Natural killer cell treated with Interleukin-12 subunit alpha and Interleukin-12 subunit beta and Interleukin-15 and Interleukin-18, amount 100 ng/mL, for 72 hours (primary cell): ENCODE measurements at regions not wholly inside any gene's neighbourhood (a gene's known extent, or its start where the extent isn't known, plus 50 kb on each side); places are given as distances from the start of the nearest gene placed in this dataset.

Experiments used
- ATAC-seq, 2 donors: fragments of 150-1000 bp; cut with Tn5 transposase in 1 of 2; sonication (Bioruptor Pico), chemical (Tn5 transposase) in 1 of 2; 2 replicates each; pipeline ENCODE4 v1.10.0; 2021
- DNase-seq: peaks from one replicate; pipeline ENCODE4 v3.0.0; 2022; ENCODE audit warnings: low spot score
- H3K27ac Mint-ChIP-seq, 2 donors: 1 replicate in 1 of 2; 2 replicates in 1 of 2; pipeline ENCODE4 v1.8.0; 2022; ENCODE audit warnings: mixed read lengths in 2 of 2, mild to moderate bottlenecking in 1 of 2, moderate library complexity in 1 of 2
- H3K27me3 Mint-ChIP-seq, 2 donors: 1 replicate in 1 of 2; 2 replicates in 1 of 2; pipeline ENCODE4 v1.8.0; 2022; ENCODE audit warnings: mixed read lengths in 2 of 2
- H3K36me3 Mint-ChIP-seq: one replicate; pipeline ENCODE4 v1.8.0; 2022; ENCODE audit warnings: mixed read lengths
- H3K4me1 Mint-ChIP-seq, 2 donors: 1 replicate in 1 of 2; 2 replicates in 1 of 2; pipeline ENCODE4 v1.8.0; 2022; ENCODE audit warnings: low read depth in 2 of 2, mixed read lengths in 2 of 2, mild to moderate bottlenecking in 1 of 2
- H3K4me3 Mint-ChIP-seq: one replicate; pipeline ENCODE4 v1.8.0; 2022; ENCODE audit warnings: mixed read lengths
- H3K9me3 Mint-ChIP-seq: 2 replicates; pipeline ENCODE4 v1.8.0; 2022; ENCODE audit warnings: mixed read lengths

- Mint-ChIP-seq H3K9me3 (peaks cover 9% of the 10 kb centered on the region), H3K27ac (no peak overlapping the region), H3K4me1 (no peaks in the 10 kb centered on the region), H3K36me3 (no peaks in the 10 kb centered on the region), H3K4me3 (no peak overlapping the region), H3K27me3 (no peaks in the 10 kb centered on the region)
- ATAC-seq (no peak), DNase-seq (no peak)
Measured at GRCh38 chr4:67104145-67104544, 441.2 kb downstream of the CENPC start.

- DNase-seq, result no peak
- Mint-ChIP-seq H3K4me3 (no peak overlapping the region), H3K36me3 (no peaks in the 10 kb centered on the region), H3K4me1 (no peaks in the 10 kb centered on the region), H3K9me3 (peaks cover 9% of the 10 kb centered on the region), H3K27ac (no peak overlapping the region), H3K27me3 (no peaks in the 10 kb centered on the region)
- no peak for ATAC-seq
Measured at GRCh38 chr4:67103001-67103747, 442.1 kb downstream of the CENPC start.

GRCh38 chr4:67101612-67102011 is 443.7 kb downstream of the CENPC start:
- no peaks in the 10 kb centered on the region for H3K4me1 Mint-ChIP-seq
- H3K9me3 Mint-ChIP-seq, result peaks cover 8% of the 10 kb centered on the region
- no peak for ATAC-seq
- H3K27me3 Mint-ChIP-seq, result no peaks in the 10 kb centered on the region
- no peak overlapping the region for H3K27ac Mint-ChIP-seq
- no peak for DNase-seq
- no peak overlapping the region for H3K4me3 Mint-ChIP-seq
- H3K36me3 Mint-ChIP-seq, result no peaks in the 10 kb centered on the region

- no peaks in the 10 kb centered on the region for H3K9me3 Mint-ChIP-seq
- DNase-seq (no peak), ATAC-seq (no peak)
- H3K4me1 Mint-ChIP-seq, result no peaks in the 10 kb centered on the region
- H3K36me3 Mint-ChIP-seq, result no peaks in the 10 kb centered on the region
- no peak overlapping the region for H3K4me3 Mint-ChIP-seq
- H3K27ac Mint-ChIP-seq, result no peak overlapping the region
- H3K27me3 Mint-ChIP-seq, result no peaks in the 10 kb centered on the region
Measured at GRCh38 chr4:67092351-67092750, 453.0 kb downstream of the CENPC start.

GRCh38 chr4:67091673-67092072 is 453.6 kb downstream of the CENPC start:
- Mint-ChIP-seq H3K27me3 (no peaks in the 10 kb centered on the region), H3K36me3 (no peaks in the 10 kb centered on the region), H3K9me3 (no peaks in the 10 kb centered on the region), H3K4me1 (no peaks in the 10 kb centered on the region), H3K27ac (no peak overlapping the region), H3K4me3 (no peak overlapping the region)
- DNase-seq, result no peak
- ATAC-seq, result no peak

GRCh38 chr4:67087897-67088296 is 457.4 kb downstream of the CENPC start:
- no peaks in the 10 kb centered on the region for H3K9me3 Mint-ChIP-seq
- no peaks in the 10 kb centered on the region for H3K36me3 Mint-ChIP-seq
- no peaks in the 10 kb centered on the region for H3K4me1 Mint-ChIP-seq
- H3K27me3 Mint-ChIP-seq, result no peaks in the 10 kb centered on the region
- no peak overlapping the region for H3K27ac Mint-ChIP-seq
- DNase-seq (no peak), ATAC-seq (no peak)
- H3K4me3 Mint-ChIP-seq, result no peak overlapping the region

GRCh38 chr4:67084783-67085182 is 460.5 kb downstream of the CENPC start:
- Mint-ChIP-seq H3K27me3 (no peaks in the 10 kb centered on the region), H3K4me3 (no peak overlapping the region), H3K27ac (no peak overlapping the region), H3K4me1 (no peaks in the 10 kb centered on the region), H3K9me3 (no peaks in the 10 kb centered on the region), H3K36me3 (no peaks in the 10 kb centered on the region)
- no peak for DNase-seq
- ATAC-seq, result no peak

GRCh38 chr4:67083496-67083895 is 461.8 kb downstream of the CENPC start:
- Mint-ChIP-seq H3K27me3 (no peaks in the 10 kb centered on the region), H3K4me1 (no peaks in the 10 kb centered on the region), H3K36me3 (no peaks in the 10 kb centered on the region), H3K9me3 (no peaks in the 10 kb centered on the region), H3K27ac (no peak overlapping the region), H3K4me3 (no peak overlapping the region)
- DNase-seq (no peak), ATAC-seq (no peak)

GRCh38 chr4:67082746-67083145 is 462.6 kb downstream of the CENPC start:
- DNase-seq (no peak), ATAC-seq (no peak)
- no peak overlapping the region for H3K27ac Mint-ChIP-seq
- no peaks in the 10 kb centered on the region for H3K4me1 Mint-ChIP-seq
- no peaks in the 10 kb centered on the region for H3K36me3 Mint-ChIP-seq
- H3K4me3 Mint-ChIP-seq, result no peak overlapping the region
- H3K9me3 Mint-ChIP-seq, result no peaks in the 10 kb centered on the region
- no peaks in the 10 kb centered on the region for H3K27me3 Mint-ChIP-seq

GRCh38 chr4:67080046-67080557 is 465.2 kb downstream of the CENPC start:
- DNase-seq (no peak), ATAC-seq (no peak)
- Mint-ChIP-seq H3K4me3 (no peak overlapping the region), H3K27ac (no peak overlapping the region), H3K4me1 (no peaks in the 10 kb centered on the region), H3K27me3 (no peaks in the 10 kb centered on the region), H3K36me3 (no peaks in the 10 kb centered on the region), H3K9me3 (no peaks in the 10 kb centered on the region)

GRCh38 chr4:67071641-67072040 is 473.7 kb downstream of the CENPC start:
- Mint-ChIP-seq H3K9me3 (peaks cover 8% of the 10 kb centered on the region), H3K36me3 (no peaks in the 10 kb centered on the region), H3K4me1 (no peaks in the 10 kb centered on the region), H3K27me3 (no peaks in the 10 kb centered on the region), H3K27ac (no peak overlapping the region), H3K4me3 (no peak overlapping the region)
- DNase-seq (no peak), ATAC-seq (no peak)

GRCh38 chr4:67055319-67055718 is 490.0 kb downstream of the CENPC start:
- no peak for DNase-seq
- H3K27me3 Mint-ChIP-seq, result no peaks in the 10 kb centered on the region
- no peak overlapping the region for H3K4me3 Mint-ChIP-seq
- ATAC-seq, result no peak
- H3K27ac Mint-ChIP-seq, result no peak overlapping the region
- H3K36me3 Mint-ChIP-seq, result no peaks in the 10 kb centered on the region
- peaks cover 8% of the 10 kb centered on the region for H3K9me3 Mint-ChIP-seq
- H3K4me1 Mint-ChIP-seq, result no peaks in the 10 kb centered on the region

GRCh38 chr4:67054896-67055295 is 490.4 kb downstream of the CENPC start:
- H3K4me1 Mint-ChIP-seq, result no peaks in the 10 kb centered on the region
- H3K9me3 Mint-ChIP-seq, result peaks cover 8% of the 10 kb centered on the region
- H3K36me3 Mint-ChIP-seq, result no peaks in the 10 kb centered on the region
- no peaks in the 10 kb centered on the region for H3K27me3 Mint-ChIP-seq
- no peak overlapping the region for H3K27ac Mint-ChIP-seq
- no peak overlapping the region for H3K4me3 Mint-ChIP-seq
- ATAC-seq, result no peak
- DNase-seq, result no peak

GRCh38 chr4:67052814-67053675 is 492.3 kb downstream of the CENPC start:
- H3K27me3 Mint-ChIP-seq, result no peaks in the 10 kb centered on the region
- no peak overlapping the region for H3K27ac Mint-ChIP-seq
- no peaks in the 10 kb centered on the region for H3K4me1 Mint-ChIP-seq
- peaks cover 4% of the 10 kb centered on the region for H3K9me3 Mint-ChIP-seq
- ATAC-seq (no peak), DNase-seq (no peak)
- no peaks in the 10 kb centered on the region for H3K36me3 Mint-ChIP-seq
- no peak overlapping the region for H3K4me3 Mint-ChIP-seq
